MM.1S (cell line): ENCODE measurements at regions not wholly inside any gene's neighbourhood (a gene's known extent, or its start where the extent isn't known, plus 50 kb on each side); places are given as distances from the start of the nearest gene placed in this dataset.

Source experiments
- CTCF ChIP-seq: fragments of 300-600 bp; sonication (generic); IDR thresholded peaks from 2 replicates; pipeline ENCODE4 v1.5.1; 2016; ENCODE audit warnings: antibody characterized with exemption, low read length, mixed read lengths
- EZH2 ChIP-seq: fragments of 300-600 bp; sonication (generic); optimal IDR thresholded peaks from 2 replicates; pipeline ENCODE3; 2017; ENCODE audit warnings: low read depth, mild to moderate bottlenecking, antibody characterized with exemption, low read length, mixed read lengths

DNA sequence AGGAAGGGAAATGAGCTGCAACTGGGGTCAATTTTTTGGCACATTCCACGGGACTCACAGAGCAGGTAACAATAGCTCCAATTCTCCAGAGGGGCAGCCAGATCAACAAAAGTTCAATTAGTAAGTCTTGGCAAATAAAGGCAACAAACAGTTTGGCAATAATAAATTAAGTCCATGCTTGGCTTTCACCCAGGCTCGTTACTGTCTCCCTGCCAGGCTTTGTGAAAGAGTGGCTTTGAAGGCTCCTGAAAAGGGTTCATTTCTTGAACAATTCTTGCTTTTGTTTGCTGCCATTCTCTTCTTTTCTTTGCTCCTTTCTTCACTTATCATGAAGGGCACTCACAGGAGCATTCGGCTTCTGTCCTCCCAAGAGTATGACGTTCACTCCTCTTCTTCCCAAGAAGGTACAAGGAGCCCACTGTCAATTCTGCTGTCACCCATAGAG lies 123.3 kb downstream of the APIP start:
- TF ChIP-seq CTCF (no peak), EZH2 (no peak)
